ENCODE measurements at regions not wholly inside any gene's neighbourhood (a gene's known extent, or its start where the extent isn't known, plus 50 kb on each side); places are given as distances from the start of the nearest gene placed in this dataset.

- H3K9me3 Mint-ChIP-seq (ENCODE audit: low read depth): no peaks in the 10 kb centered on the region
- no peak overlapping the region for H3K4me3 Mint-ChIP-seq (ENCODE audit: unreplicated experiment)
- no peak for TF ChIP-seq CTCF (IDR thresholded peaks at IDR 0.05)
- no peaks in the 10 kb centered on the region for H3K36me3 Mint-ChIP-seq (ENCODE audit: low read depth)
- DNase-seq (ENCODE audit: low spot score): no peak
- no peaks in the 10 kb centered on the region for H3K4me1 Mint-ChIP-seq (ENCODE audit: low read depth)
- H3K27me3 Mint-ChIP-seq (ENCODE audit: low read depth): no peaks in the 10 kb centered on the region
- no peak overlapping the region for H3K27ac Mint-ChIP-seq (ENCODE audit: unreplicated experiment)
Measured at GRCh38 chr9:80040457-80040856, 468.7 kb downstream of the TLE4 start.

- peak overlapping the region; percentile 49 for H3K27ac Mint-ChIP-seq (ENCODE audit: unreplicated experiment)
- no peak for TF ChIP-seq CTCF (IDR thresholded peaks at IDR 0.05)
- H3K36me3 Mint-ChIP-seq (ENCODE audit: low read depth): peaks cover 3% of the 10 kb centered on the region
- H3K9me3 Mint-ChIP-seq (ENCODE audit: low read depth): peaks cover 15% of the 10 kb centered on the region
- H3K4me1 Mint-ChIP-seq (ENCODE audit: low read depth): peaks cover 55% of the 10 kb centered on the region
- H3K4me3 Mint-ChIP-seq (ENCODE audit: unreplicated experiment): no peak overlapping the region
- DNase-seq (ENCODE audit: low spot score): no peak
- no peaks in the 10 kb centered on the region for H3K27me3 Mint-ChIP-seq (ENCODE audit: low read depth)
Measured at GRCh38 chr9:80030801-80031200, 459.0 kb downstream of the TLE4 start.

GRCh38 chr9:80028501-80028900 is 456.7 kb downstream of the TLE4 start:
- no peak for DNase-seq (ENCODE audit: low spot score)
- Mint-ChIP-seq H3K27ac (ENCODE audit: unreplicated experiment) (no peak overlapping the region), H3K36me3 (ENCODE audit: low read depth) (peaks cover 7% of the 10 kb centered on the region), H3K9me3 (ENCODE audit: low read depth) (peaks cover 17% of the 10 kb centered on the region), H3K4me1 (ENCODE audit: low read depth) (peaks cover 61% of the 10 kb centered on the region), H3K4me3 (ENCODE audit: unreplicated experiment) (no peak overlapping the region), H3K27me3 (ENCODE audit: low read depth) (no peaks in the 10 kb centered on the region)
- TF ChIP-seq CTCF (IDR thresholded peaks at IDR 0.05): no peak

GRCh38 chr9:80025796-80026520 is 454.2 kb downstream of the TLE4 start:
- TF ChIP-seq CTCF (IDR thresholded peaks at IDR 0.05): no peak
- peaks cover 47% of the 10 kb centered on the region for H3K4me1 Mint-ChIP-seq (ENCODE audit: low read depth)
- no peaks in the 10 kb centered on the region for H3K27me3 Mint-ChIP-seq (ENCODE audit: low read depth)
- peaks cover 4% of the 10 kb centered on the region for H3K36me3 Mint-ChIP-seq (ENCODE audit: low read depth)
- peaks cover 12% of the 10 kb centered on the region for H3K9me3 Mint-ChIP-seq (ENCODE audit: low read depth)
- peak overlapping the region; percentile 48 for H3K4me3 Mint-ChIP-seq (ENCODE audit: unreplicated experiment)
- peak overlapping the region; percentile 86 for H3K27ac Mint-ChIP-seq (ENCODE audit: unreplicated experiment)
- DNase-seq (ENCODE audit: low spot score): no peak

- Mint-ChIP-seq H3K4me3 (ENCODE audit: unreplicated experiment) (no peak overlapping the region), H3K4me1 (ENCODE audit: low read depth) (peaks cover 39% of the 10 kb centered on the region), H3K27ac (ENCODE audit: unreplicated experiment) (no peak overlapping the region), H3K36me3 (ENCODE audit: low read depth) (peaks cover 4% of the 10 kb centered on the region), H3K27me3 (ENCODE audit: low read depth) (no peaks in the 10 kb centered on the region), H3K9me3 (ENCODE audit: low read depth) (peaks cover 12% of the 10 kb centered on the region)
- TF ChIP-seq CTCF (IDR thresholded peaks at IDR 0.05): no peak
- DNase-seq (ENCODE audit: low spot score): no peak
Measured at GRCh38 chr9:80025131-80025530, 453.4 kb downstream of the TLE4 start.

All from chondrocyte (in vitro differentiated cells).